Mesothelial cell of epicardium (in vitro differentiated cells): ENCODE measurements at regions not wholly inside any gene's neighbourhood (a gene's known extent, or its start where the extent isn't known, plus 50 kb on each side); places are given as distances from the start of the nearest gene placed in this dataset.

Experiments
- DNase-seq, 2 experiments: peaks; one replicate each; pipeline ENCODE4 v3.0.0; 2021; ENCODE audit warnings: low spot score in 2 of 2; ENCODE audit not compliant: unreplicated experiment in 2 of 2
- H3K27ac Mint-ChIP-seq: 2 replicates; pipeline ENCODE4 v1.8.0; 2021; ENCODE audit warnings: mixed read lengths
- H3K27me3 Mint-ChIP-seq: 2 replicates; pipeline ENCODE4 v1.8.0; 2021; ENCODE audit warnings: low read depth, mixed read lengths
- H3K36me3 Mint-ChIP-seq: 2 replicates; pipeline ENCODE4 v1.8.0; 2021; ENCODE audit warnings: mixed read lengths
- H3K4me1 Mint-ChIP-seq: 2 replicates; pipeline ENCODE4 v1.8.0; 2021; ENCODE audit warnings: mixed read lengths
- H3K4me3 Mint-ChIP-seq: 2 replicates; pipeline ENCODE4 v1.8.0; 2021; ENCODE audit warnings: mild to moderate bottlenecking, moderate library complexity, mixed read lengths
- H3K9me3 Mint-ChIP-seq: 2 replicates; pipeline ENCODE4 v1.8.0; 2021; ENCODE audit warnings: mixed read lengths
- TF ChIP-seq, protein P1 (sequence below): fragments of 200-600 bp; sonication (generic); IDR thresholded peaks from one replicate; pipeline ENCODE4 v1.5.0; 2021; ENCODE audit warnings: antibody characterized with exemption; ENCODE audit not compliant: unreplicated experiment

DNA sequence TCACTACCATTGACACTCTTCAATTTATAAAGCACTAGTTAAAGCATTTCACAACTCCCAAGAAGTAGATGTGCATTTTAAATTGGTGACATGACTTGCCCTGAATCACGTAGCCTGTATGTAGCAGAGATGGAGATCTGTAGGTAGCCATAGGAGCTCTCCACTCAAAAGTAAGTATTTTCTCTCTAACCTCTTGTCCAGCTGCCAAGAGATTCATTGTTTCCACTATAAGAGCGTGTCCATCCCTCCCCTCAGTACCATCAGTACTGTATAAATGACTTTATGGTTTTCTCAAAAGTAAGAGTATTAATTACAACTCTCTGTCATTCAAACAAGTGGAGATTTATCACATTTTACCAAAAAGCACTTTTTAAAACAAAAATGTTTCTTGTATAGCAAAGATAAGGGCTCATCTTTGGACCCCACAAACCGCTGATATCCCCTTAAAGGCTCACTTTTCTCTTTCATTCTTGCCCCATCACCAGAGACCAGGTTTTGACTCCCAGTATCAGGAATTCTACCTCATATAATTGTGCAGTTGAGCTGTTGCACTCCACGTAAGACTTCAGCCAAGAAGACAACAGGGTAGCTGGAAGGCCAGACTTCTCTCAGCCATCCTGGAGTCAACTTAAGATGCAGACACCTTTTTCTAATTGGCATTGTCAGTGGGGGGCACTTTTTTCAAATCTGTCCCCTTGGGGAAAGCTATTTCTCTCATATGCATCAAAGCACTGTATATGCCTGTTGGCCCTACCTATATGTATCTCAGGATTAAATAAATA is 78.0 kb upstream of the GALNT5 start:
- Mint-ChIP-seq H3K36me3 (no peaks in the 10 kb centered on the region), H3K4me3 (no peak overlapping the region), H3K4me1 (no peaks in the 10 kb centered on the region), H3K27ac (no peak overlapping the region), H3K27me3 (no peaks in the 10 kb centered on the region), H3K9me3 (peaks cover 14% of the 10 kb centered on the region)
- no peak for DNase-seq
- TF ChIP-seq, protein P1, sequence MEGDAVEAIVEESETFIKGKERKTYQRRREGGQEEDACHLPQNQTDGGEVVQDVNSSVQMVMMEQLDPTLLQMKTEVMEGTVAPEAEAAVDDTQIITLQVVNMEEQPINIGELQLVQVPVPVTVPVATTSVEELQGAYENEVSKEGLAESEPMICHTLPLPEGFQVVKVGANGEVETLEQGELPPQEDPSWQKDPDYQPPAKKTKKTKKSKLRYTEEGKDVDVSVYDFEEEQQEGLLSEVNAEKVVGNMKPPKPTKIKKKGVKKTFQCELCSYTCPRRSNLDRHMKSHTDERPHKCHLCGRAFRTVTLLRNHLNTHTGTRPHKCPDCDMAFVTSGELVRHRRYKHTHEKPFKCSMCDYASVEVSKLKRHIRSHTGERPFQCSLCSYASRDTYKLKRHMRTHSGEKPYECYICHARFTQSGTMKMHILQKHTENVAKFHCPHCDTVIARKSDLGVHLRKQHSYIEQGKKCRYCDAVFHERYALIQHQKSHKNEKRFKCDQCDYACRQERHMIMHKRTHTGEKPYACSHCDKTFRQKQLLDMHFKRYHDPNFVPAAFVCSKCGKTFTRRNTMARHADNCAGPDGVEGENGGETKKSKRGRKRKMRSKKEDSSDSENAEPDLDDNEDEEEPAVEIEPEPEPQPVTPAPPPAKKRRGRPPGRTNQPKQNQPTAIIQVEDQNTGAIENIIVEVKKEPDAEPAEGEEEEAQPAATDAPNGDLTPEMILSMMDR = no peak

DNA sequence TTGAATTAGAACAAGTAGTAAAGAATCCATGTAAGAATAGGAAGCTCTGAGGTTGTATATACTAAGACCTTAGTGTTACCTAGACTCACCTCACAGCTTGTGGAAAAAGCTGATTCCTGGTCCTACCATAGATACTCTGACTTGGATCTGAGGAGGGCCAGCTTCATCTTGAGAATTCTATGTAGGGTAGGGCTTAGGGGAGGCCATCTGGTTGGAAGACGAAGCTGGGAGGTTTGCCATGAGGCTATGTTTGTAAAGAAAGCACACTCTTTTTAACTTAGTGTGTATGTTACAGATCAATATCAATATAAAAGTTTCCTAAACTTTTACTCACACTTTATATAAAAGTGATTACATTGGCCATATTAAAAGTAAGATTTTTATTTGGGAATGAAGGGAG is 77.1 kb upstream of the GALNT5 start:
- no peak overlapping the region for H3K27ac Mint-ChIP-seq
- no peaks in the 10 kb centered on the region for H3K36me3 Mint-ChIP-seq
- no peaks in the 10 kb centered on the region for H3K4me1 Mint-ChIP-seq
- no peak for DNase-seq
- TF ChIP-seq, protein P1 = no peak
- peaks cover 17% of the 10 kb centered on the region for H3K9me3 Mint-ChIP-seq
- no peaks in the 10 kb centered on the region for H3K27me3 Mint-ChIP-seq
- H3K4me3 Mint-ChIP-seq = no peak overlapping the region

DNA sequence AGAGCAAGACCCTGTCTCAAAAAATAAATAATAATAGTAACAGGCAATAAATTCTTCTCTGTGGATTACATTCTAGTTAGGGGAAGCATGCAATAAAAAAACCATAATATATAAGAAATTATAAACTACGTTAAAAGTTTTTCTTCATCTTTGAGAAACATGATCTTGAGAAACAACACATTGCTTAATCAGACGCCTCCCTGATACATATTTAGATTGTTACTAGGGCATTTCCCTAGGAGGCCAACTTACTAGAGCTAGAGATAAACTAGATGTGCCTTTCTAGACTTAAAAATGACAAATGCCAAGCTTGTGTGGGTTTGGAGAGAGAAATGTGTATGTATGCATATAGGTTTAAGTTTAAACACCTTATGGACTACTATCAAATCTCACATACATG is 76.3 kb upstream of the GALNT5 start:
- no peak for DNase-seq
- H3K36me3 Mint-ChIP-seq = no peaks in the 10 kb centered on the region
- TF ChIP-seq, protein P1 = no peak
- H3K9me3 Mint-ChIP-seq = peaks cover 16% of the 10 kb centered on the region
- no peak overlapping the region for H3K4me3 Mint-ChIP-seq
- no peaks in the 10 kb centered on the region for H3K27me3 Mint-ChIP-seq
- no peaks in the 10 kb centered on the region for H3K4me1 Mint-ChIP-seq
- no peak overlapping the region for H3K27ac Mint-ChIP-seq

DNA sequence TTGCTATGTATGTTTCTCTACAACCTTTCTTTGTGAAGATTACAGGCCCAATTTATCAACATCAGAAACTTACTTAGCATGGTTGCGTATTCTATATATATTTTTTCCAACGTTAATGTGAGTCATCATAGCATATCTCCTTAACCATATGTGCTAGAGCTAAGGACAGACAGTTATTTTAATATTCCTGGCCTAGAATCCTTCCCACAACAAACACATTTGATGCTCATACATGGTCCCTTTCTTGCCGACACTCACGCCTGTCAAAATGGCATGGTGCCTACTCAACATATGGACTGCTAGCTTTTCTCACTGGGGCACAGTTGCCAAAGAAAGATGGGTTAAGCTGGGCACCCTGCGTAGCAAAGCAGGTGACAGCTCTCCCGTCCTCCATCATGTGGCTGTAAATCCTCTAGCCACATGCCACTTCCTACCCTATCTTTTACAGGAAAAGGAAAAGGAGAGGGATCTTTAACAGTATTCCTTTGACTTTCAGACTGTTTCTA is 75.2 kb upstream of the GALNT5 start:
- H3K4me3 Mint-ChIP-seq = no peak overlapping the region
- DNase-seq = no peak
- H3K9me3 Mint-ChIP-seq = peaks cover 9% of the 10 kb centered on the region
- no peaks in the 10 kb centered on the region for H3K27me3 Mint-ChIP-seq
- H3K27ac Mint-ChIP-seq = no peak overlapping the region
- no peaks in the 10 kb centered on the region for H3K36me3 Mint-ChIP-seq
- TF ChIP-seq, protein P1 = no peak
- H3K4me1 Mint-ChIP-seq = no peaks in the 10 kb centered on the region

DNA sequence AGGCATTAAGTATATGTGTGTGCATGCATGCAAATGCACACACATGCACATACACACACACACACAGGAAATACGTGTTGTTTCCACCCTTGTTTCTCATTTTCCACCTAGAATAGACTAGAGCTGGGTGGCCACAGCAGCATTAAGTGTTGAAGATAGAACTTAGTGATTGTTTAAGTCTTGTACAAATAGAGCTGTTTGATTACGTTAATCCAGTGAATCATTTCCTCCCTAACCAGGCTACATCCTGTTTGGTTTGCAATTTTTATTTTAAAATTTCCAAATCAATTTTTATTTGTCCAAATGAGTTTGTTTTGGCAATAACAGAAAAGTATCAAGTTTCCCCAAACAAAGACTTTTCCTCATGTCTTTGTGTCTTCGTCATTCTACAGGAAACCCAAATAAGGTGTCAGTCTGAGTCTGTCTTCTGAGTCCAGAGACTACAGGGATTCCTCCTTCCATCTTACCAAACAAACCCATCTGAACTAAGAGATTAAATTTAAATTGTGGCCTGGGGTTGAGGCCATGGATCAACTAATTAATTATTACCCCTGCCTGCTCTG is 74.6 kb upstream of the GALNT5 start:
- TF ChIP-seq, protein P1 = no peak

More for the DNA sequence above, 74.6 kb upstream of the GALNT5 start:
- Mint-ChIP-seq H3K27ac (no peak overlapping the region), H3K36me3 (no peaks in the 10 kb centered on the region), H3K9me3 (peaks cover 7% of the 10 kb centered on the region), H3K4me3 (no peak overlapping the region), H3K4me1 (no peaks in the 10 kb centered on the region), H3K27me3 (no peaks in the 10 kb centered on the region)
- DNase-seq = no peak
